Osteoblast (primary cell): ENCODE measurements at regions not wholly inside any gene's neighbourhood (a gene's known extent, or its start where the extent isn't known, plus 50 kb on each side); places are given as distances from the start of the nearest gene placed in this dataset.

Experiments used
- DNase-seq: peaks from one replicate; pipeline ENCODE4 v3.0.0; 2011; ENCODE audit warnings: low spot score, mixed read lengths; ENCODE audit not compliant: insufficient read length; ENCODE audit errors: missing footprints
- H2AFZ ChIP-seq: 2 replicates; pipeline ENCODE4 v1.6.0; 2011; ENCODE audit warnings: mild to moderate bottlenecking, low read length
- H3K27ac ChIP-seq: 2 replicates; pipeline ENCODE4 v1.5.1; 2011; ENCODE audit warnings: mild to moderate bottlenecking, low read depth, low read length, moderate library complexity
- H3K27me3 ChIP-seq: 2 replicates; pipeline ENCODE4 v1.6.0; 2012; ENCODE audit warnings: mild to moderate bottlenecking, control low read depth, inconsistent platforms, low read length, moderate library complexity; ENCODE audit not compliant: insufficient read depth
- H3K36me3 ChIP-seq: 2 replicates; pipeline ENCODE4 v1.5.1; 2011; ENCODE audit warnings: mild to moderate bottlenecking, low read length, control low read depth, moderate library complexity; ENCODE audit not compliant: insufficient read depth
- H3K4me1 ChIP-seq: 2 replicates; pipeline ENCODE4 v1.5.1; 2011; ENCODE audit warnings: mild to moderate bottlenecking, low read length, control low read depth, moderate library complexity; ENCODE audit not compliant: insufficient read depth
- H3K4me2 ChIP-seq: 2 replicates; pipeline ENCODE4 v1.6.0; 2011; ENCODE audit warnings: mild to moderate bottlenecking, low read length; ENCODE audit not compliant: insufficient read depth
- H3K4me3 ChIP-seq: fragments of 200-600 bp; sonication (generic); 3 replicates; pipeline ENCODE4 v1.5.1; 2012; ENCODE audit warnings: mild to moderate bottlenecking, low read length, inconsistent platforms; ENCODE audit not compliant: insufficient read depth
- H3K79me2 ChIP-seq: 2 replicates; pipeline ENCODE4 v1.6.0; 2012; ENCODE audit warnings: mild to moderate bottlenecking, low read length, control low read depth, inconsistent platforms; ENCODE audit not compliant: insufficient read depth
- H3K9me3 ChIP-seq: 2 replicates; pipeline ENCODE4 v1.5.1; 2011; ENCODE audit warnings: low read depth, low read length, control low read depth
- H4K20me1 ChIP-seq: 2 replicates; pipeline ENCODE4 v1.6.0; 2012; ENCODE audit warnings: mild to moderate bottlenecking, low read length, control low read depth; ENCODE audit not compliant: insufficient read depth
- CTCF ChIP-seq: IDR thresholded peaks from 2 replicates; pipeline ENCODE4 v1.5.1; 2011; ENCODE audit warnings: mild to moderate bottlenecking, low read depth, low read length, moderate library complexity; ENCODE audit errors: extremely low read depth

- H3K27ac ChIP-seq: no peak overlapping the region
- DNase-seq: peak; percentile 77
- H3K4me3 ChIP-seq: no peak overlapping the region
- H4K20me1 ChIP-seq: no peaks in the 10 kb centered on the region
- H3K4me2 ChIP-seq: no peak overlapping the region
- no peaks in the 10 kb centered on the region for H3K36me3 ChIP-seq
- H3K27me3 ChIP-seq: no peaks in the 10 kb centered on the region
- TF ChIP-seq CTCF: no peak
- H3K79me2 ChIP-seq: no peaks in the 10 kb centered on the region
- H3K4me1 ChIP-seq: no peaks in the 10 kb centered on the region
- H3K9me3 ChIP-seq: no peaks in the 10 kb centered on the region
- H2AFZ ChIP-seq: no peak overlapping the region
Measured at GRCh38 chr22:48896766-48897644, 930.7 kb downstream of the BRD1 start.

GRCh38 chr22:48895831-48896765 is 931.6 kb downstream of the BRD1 start:
- TF ChIP-seq CTCF: no peak
- H3K4me2 ChIP-seq: no peak overlapping the region
- no peaks in the 10 kb centered on the region for H4K20me1 ChIP-seq
- no peaks in the 10 kb centered on the region for H3K27me3 ChIP-seq
- no peak overlapping the region for H2AFZ ChIP-seq
- no peaks in the 10 kb centered on the region for H3K36me3 ChIP-seq
- peak; percentile 61 for DNase-seq
- H3K9me3 ChIP-seq: no peaks in the 10 kb centered on the region
- H3K4me1 ChIP-seq: no peaks in the 10 kb centered on the region
- no peak overlapping the region for H3K4me3 ChIP-seq
- H3K27ac ChIP-seq: no peak overlapping the region
- H3K79me2 ChIP-seq: no peaks in the 10 kb centered on the region

GRCh38 chr22:48895336-48895735 is 932.3 kb downstream of the BRD1 start:
- Histone ChIP-seq H3K79me2 (no peaks in the 10 kb centered on the region), H3K27me3 (no peaks in the 10 kb centered on the region), H3K9me3 (no peaks in the 10 kb centered on the region), H3K27ac (no peak overlapping the region), H4K20me1 (no peaks in the 10 kb centered on the region), H2AFZ (no peak overlapping the region), H3K4me1 (no peaks in the 10 kb centered on the region), H3K36me3 (no peaks in the 10 kb centered on the region), H3K4me2 (no peak overlapping the region), H3K4me3 (no peak overlapping the region)
- DNase-seq: peak; percentile 14
- no peak for TF ChIP-seq CTCF
